ENCODE measurements at regions not wholly inside any gene's neighbourhood (a gene's known extent, or its start where the extent isn't known, plus 50 kb on each side); places are given as distances from the start of the nearest gene placed in this dataset.

DNA sequence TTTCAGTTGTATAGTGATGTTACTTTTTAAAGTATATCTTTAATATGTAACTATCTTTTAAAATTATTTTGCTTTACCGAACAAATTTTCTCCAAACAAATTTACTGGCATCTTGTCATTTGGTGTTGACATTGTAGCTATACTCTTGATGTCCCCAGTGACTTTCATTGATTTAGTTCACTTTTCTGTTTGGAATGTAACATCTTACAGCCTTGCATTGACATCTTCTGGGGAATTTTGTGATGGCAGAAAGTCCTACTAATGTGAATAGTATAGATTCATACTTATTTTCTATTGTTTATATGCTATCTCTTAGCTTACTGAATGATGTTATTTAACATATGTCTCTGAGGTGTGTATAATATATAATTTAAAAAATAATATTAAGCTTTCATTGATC lies 800.9 kb upstream of the ATXN8OS start:
- Histone ChIP-seq H3K27ac (ENCODE audit: low read depth, low read length) (no peak overlapping the region), H3K9me3 (ENCODE audit: control insufficient read depth, insufficient read depth, low read length) (no peaks in the 10 kb centered on the region), H3K4me1 (ENCODE audit: control insufficient read depth, insufficient read depth, low read length) (no peaks in the 10 kb centered on the region), H3K4me3 (ENCODE audit: low read depth, low read length) (no peak overlapping the region), H3K9ac (ENCODE audit: low read depth, low read length) (no peak overlapping the region), H3K36me3 (ENCODE audit: control insufficient read depth, insufficient read depth, low read length) (no peaks in the 10 kb centered on the region), H3K27me3 (ENCODE audit: control insufficient read depth, insufficient read depth, low read length) (no peaks in the 10 kb centered on the region)

GRCh38 chr13:69300131-69300530 lies 807.5 kb upstream of the ATXN8OS start:
- Histone ChIP-seq H3K36me3 (ENCODE audit: control insufficient read depth, insufficient read depth, low read length) (no peaks in the 10 kb centered on the region), H3K27me3 (ENCODE audit: control insufficient read depth, insufficient read depth, low read length) (no peaks in the 10 kb centered on the region), H3K4me3 (ENCODE audit: low read depth, low read length) (no peak overlapping the region), H3K4me1 (ENCODE audit: control insufficient read depth, insufficient read depth, low read length) (peaks cover 9% of the 10 kb centered on the region), H3K27ac (ENCODE audit: low read depth, low read length) (no peak overlapping the region), H3K9me3 (ENCODE audit: control insufficient read depth, insufficient read depth, low read length) (no peaks in the 10 kb centered on the region), H3K9ac (ENCODE audit: low read depth, low read length) (no peak overlapping the region)

- Histone ChIP-seq H3K9ac (ENCODE audit: low read depth, low read length) (no peak overlapping the region), H3K27ac (ENCODE audit: low read depth, low read length) (no peak overlapping the region), H3K4me3 (ENCODE audit: low read depth, low read length) (no peak overlapping the region), H3K9me3 (ENCODE audit: control insufficient read depth, insufficient read depth, low read length) (no peaks in the 10 kb centered on the region), H3K36me3 (ENCODE audit: control insufficient read depth, insufficient read depth, low read length) (no peaks in the 10 kb centered on the region), H3K27me3 (ENCODE audit: control insufficient read depth, insufficient read depth, low read length) (no peaks in the 10 kb centered on the region), H3K4me1 (ENCODE audit: control insufficient read depth, insufficient read depth, low read length) (peaks cover 13% of the 10 kb centered on the region)
Observed at GRCh38 chr13:69296130-69296529, 811.5 kb upstream of the ATXN8OS start.

- Histone ChIP-seq H3K4me3 (ENCODE audit: low read depth, low read length) (no peak overlapping the region), H3K27me3 (ENCODE audit: control insufficient read depth, insufficient read depth, low read length) (no peaks in the 10 kb centered on the region), H3K36me3 (ENCODE audit: control insufficient read depth, insufficient read depth, low read length) (no peaks in the 10 kb centered on the region), H3K9ac (ENCODE audit: low read depth, low read length) (no peak overlapping the region), H3K9me3 (ENCODE audit: control insufficient read depth, insufficient read depth, low read length) (no peaks in the 10 kb centered on the region), H3K27ac (ENCODE audit: low read depth, low read length) (no peak overlapping the region), H3K4me1 (ENCODE audit: control insufficient read depth, insufficient read depth, low read length) (peaks cover 13% of the 10 kb centered on the region)
Observed at GRCh38 chr13:69292789-69293425, 814.7 kb upstream of the ATXN8OS start.

- Histone ChIP-seq H3K4me3 (ENCODE audit: low read depth, low read length) (no peak overlapping the region), H3K36me3 (ENCODE audit: control insufficient read depth, insufficient read depth, low read length) (no peaks in the 10 kb centered on the region), H3K27ac (ENCODE audit: low read depth, low read length) (no peak overlapping the region), H3K9me3 (ENCODE audit: control insufficient read depth, insufficient read depth, low read length) (no peaks in the 10 kb centered on the region), H3K27me3 (ENCODE audit: control insufficient read depth, insufficient read depth, low read length) (no peaks in the 10 kb centered on the region), H3K9ac (ENCODE audit: low read depth, low read length) (no peak overlapping the region), H3K4me1 (ENCODE audit: control insufficient read depth, insufficient read depth, low read length) (peaks cover 12% of the 10 kb centered on the region)
Observed at GRCh38 chr13:69291292-69291906, 816.2 kb upstream of the ATXN8OS start.

GRCh38 chr13:69288026-69288425 lies 819.6 kb upstream of the ATXN8OS start:
- Histone ChIP-seq H3K27ac (ENCODE audit: low read depth, low read length) (no peak overlapping the region), H3K36me3 (ENCODE audit: control insufficient read depth, insufficient read depth, low read length) (no peaks in the 10 kb centered on the region), H3K4me1 (ENCODE audit: control insufficient read depth, insufficient read depth, low read length) (0 out of 2 replicates have a peak, but pooled peaks cover 4% of the 10 kb centered on the region), H3K9me3 (ENCODE audit: control insufficient read depth, insufficient read depth, low read length) (no peaks in the 10 kb centered on the region), H3K9ac (ENCODE audit: low read depth, low read length) (no peak overlapping the region), H3K27me3 (ENCODE audit: control insufficient read depth, insufficient read depth, low read length) (no peaks in the 10 kb centered on the region), H3K4me3 (ENCODE audit: low read depth, low read length) (no peak overlapping the region)

GRCh38 chr13:69287050-69287698 lies 820.5 kb upstream of the ATXN8OS start:
- no peak overlapping the region for H3K4me3 ChIP-seq (ENCODE audit: low read depth, low read length)
- H3K27me3 ChIP-seq (ENCODE audit: control insufficient read depth, insufficient read depth, low read length), result no peaks in the 10 kb centered on the region
- no peaks in the 10 kb centered on the region for H3K9me3 ChIP-seq (ENCODE audit: control insufficient read depth, insufficient read depth, low read length)
- no peak overlapping the region for H3K9ac ChIP-seq (ENCODE audit: low read depth, low read length)
- H3K27ac ChIP-seq (ENCODE audit: low read depth, low read length), result no peak overlapping the region
- H3K4me1 ChIP-seq (ENCODE audit: control insufficient read depth, insufficient read depth, low read length), result no peaks in the 10 kb centered on the region
- no peaks in the 10 kb centered on the region for H3K36me3 ChIP-seq (ENCODE audit: control insufficient read depth, insufficient read depth, low read length)

DNA sequence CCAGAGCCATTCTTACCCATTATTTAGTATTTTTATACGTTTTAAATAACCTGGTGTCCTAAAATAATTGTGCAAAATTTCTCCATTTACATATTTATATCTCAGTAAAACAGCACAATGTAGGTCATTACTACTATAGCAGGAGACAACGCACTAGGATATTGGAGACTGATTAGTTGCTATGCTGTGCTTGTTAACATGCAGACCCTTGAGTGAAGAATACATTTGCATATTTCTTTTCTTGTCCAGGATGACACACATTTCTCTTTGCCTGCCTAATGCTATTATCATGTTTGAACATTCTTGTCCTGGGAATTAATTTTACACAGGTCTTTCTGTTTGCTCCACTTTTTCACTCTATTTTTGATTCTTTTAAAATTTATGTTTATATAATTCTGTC lies 823.8 kb upstream of the ATXN8OS start:
- Histone ChIP-seq H3K9ac (ENCODE audit: low read depth, low read length) (no peak overlapping the region), H3K27ac (ENCODE audit: low read depth, low read length) (no peak overlapping the region), H3K4me3 (ENCODE audit: low read depth, low read length) (no peak overlapping the region), H3K27me3 (ENCODE audit: control insufficient read depth, insufficient read depth, low read length) (no peaks in the 10 kb centered on the region), H3K9me3 (ENCODE audit: control insufficient read depth, insufficient read depth, low read length) (no peaks in the 10 kb centered on the region), H3K36me3 (ENCODE audit: control insufficient read depth, insufficient read depth, low read length) (no peaks in the 10 kb centered on the region), H3K4me1 (ENCODE audit: control insufficient read depth, insufficient read depth, low read length) (peaks cover 4% of the 10 kb centered on the region; the same call in 1 of the 2 replicates)

DNA sequence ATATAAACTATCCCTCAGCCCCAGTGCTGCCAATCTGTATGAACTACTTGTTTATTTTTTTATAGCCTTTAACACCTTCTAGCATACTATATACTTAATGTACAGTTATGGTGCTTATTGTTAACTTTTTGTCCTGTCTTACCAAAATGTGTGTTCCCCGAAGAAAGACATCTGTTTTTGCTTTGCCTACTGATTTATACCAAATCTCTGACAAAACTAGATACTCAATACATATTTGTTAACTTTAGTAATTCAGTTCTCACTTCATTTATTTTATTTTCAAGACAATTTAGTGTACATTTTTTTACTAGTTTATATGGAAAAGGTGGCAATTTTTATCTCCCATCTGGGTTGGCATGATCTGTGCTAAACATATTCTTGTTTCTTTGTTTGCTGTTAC lies 824.3 kb upstream of the ATXN8OS start:
- H3K36me3 ChIP-seq (ENCODE audit: control insufficient read depth, insufficient read depth, low read length), result no peaks in the 10 kb centered on the region
- no peaks in the 10 kb centered on the region for H3K27me3 ChIP-seq (ENCODE audit: control insufficient read depth, insufficient read depth, low read length)
- H3K9ac ChIP-seq (ENCODE audit: low read depth, low read length), result no peak overlapping the region
- H3K9me3 ChIP-seq (ENCODE audit: control insufficient read depth, insufficient read depth, low read length), result no peaks in the 10 kb centered on the region
- no peak overlapping the region for H3K27ac ChIP-seq (ENCODE audit: low read depth, low read length)
- peaks cover 4% of the 10 kb centered on the region; the same call in 1 of the 2 replicates for H3K4me1 ChIP-seq (ENCODE audit: control insufficient read depth, insufficient read depth, low read length)
- H3K4me3 ChIP-seq (ENCODE audit: low read depth, low read length), result no peak overlapping the region

DNA sequence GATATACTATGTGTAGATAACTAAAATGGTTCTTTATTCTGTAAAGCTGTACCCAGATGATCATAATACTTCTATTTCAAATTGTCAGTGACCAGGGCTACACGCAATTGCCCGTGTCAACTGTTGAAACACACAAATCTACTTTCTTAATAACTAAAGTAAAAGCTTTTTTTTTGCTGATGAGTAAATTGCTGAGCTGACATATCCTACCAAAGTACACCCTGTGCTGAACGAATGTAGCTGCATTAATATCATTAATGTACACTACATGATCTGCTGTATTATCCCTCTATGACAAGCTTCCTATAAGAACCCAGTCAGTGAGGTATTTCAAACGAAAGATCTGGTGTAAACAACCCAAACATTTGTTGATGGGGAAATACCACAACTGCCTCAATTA lies 827.2 kb upstream of the ATXN8OS start:
- Histone ChIP-seq H3K4me3 (ENCODE audit: low read depth, low read length) (no peak overlapping the region), H3K9me3 (ENCODE audit: control insufficient read depth, insufficient read depth, low read length) (no peaks in the 10 kb centered on the region), H3K9ac (ENCODE audit: low read depth, low read length) (no peak overlapping the region), H3K27me3 (ENCODE audit: control insufficient read depth, insufficient read depth, low read length) (no peaks in the 10 kb centered on the region), H3K36me3 (ENCODE audit: control insufficient read depth, insufficient read depth, low read length) (no peaks in the 10 kb centered on the region), H3K27ac (ENCODE audit: low read depth, low read length) (no peak overlapping the region), H3K4me1 (ENCODE audit: control insufficient read depth, insufficient read depth, low read length) (peaks cover 4% of the 10 kb centered on the region; the same call in 1 of the 2 replicates)

DNA sequence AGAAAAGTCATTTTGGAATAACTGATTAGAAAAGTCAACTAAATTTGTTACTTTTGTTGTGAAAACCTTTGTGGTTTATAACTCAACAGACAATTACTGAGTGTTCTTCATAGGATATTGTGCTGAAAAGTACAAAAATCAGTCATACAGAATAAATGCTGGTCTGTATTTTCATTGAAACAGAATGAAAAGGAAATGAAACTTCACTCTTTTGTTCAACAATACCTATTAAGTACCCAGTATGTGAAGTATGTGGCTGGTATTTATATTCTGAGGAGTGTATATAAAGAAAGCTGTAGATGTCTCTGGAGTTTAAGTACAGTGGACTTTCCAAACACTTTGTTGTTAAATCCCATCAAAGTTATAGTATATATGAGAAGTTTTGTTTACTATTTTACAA lies 828.4 kb upstream of the ATXN8OS start:
- Histone ChIP-seq H3K4me3 (ENCODE audit: low read depth, low read length) (no peak overlapping the region), H3K9me3 (ENCODE audit: control insufficient read depth, insufficient read depth, low read length) (no peaks in the 10 kb centered on the region), H3K36me3 (ENCODE audit: control insufficient read depth, insufficient read depth, low read length) (no peaks in the 10 kb centered on the region), H3K9ac (ENCODE audit: low read depth, low read length) (no peak overlapping the region), H3K27ac (ENCODE audit: low read depth, low read length) (no peak overlapping the region), H3K4me1 (ENCODE audit: control insufficient read depth, insufficient read depth, low read length) (peaks cover 4% of the 10 kb centered on the region; the same call in 1 of the 2 replicates), H3K27me3 (ENCODE audit: control insufficient read depth, insufficient read depth, low read length) (no peaks in the 10 kb centered on the region)

Measured in HUES48 (cell line).